Activated T-helper 17 cell treated with anti-CD3 and anti-CD28 coated beads, Interleukin-2, amount 50 U/mL, for 72 hours (primary cell): ENCODE measurements at regions not wholly inside any gene's neighbourhood (a gene's known extent, or its start where the extent isn't known, plus 50 kb on each side); places are given as distances from the start of the nearest gene placed in this dataset.

Source experiments
- ATAC-seq: fragments of 150-1000 bp; cut with Tn5 transposase; replicated peaks from 2 replicates; pipeline ENCODE4 v1.10.0; 2021; ENCODE audit warnings: mild to moderate bottlenecking, moderate library complexity
- H3K27ac Mint-ChIP-seq: one replicate; pipeline ENCODE4 v1.8.0; 2022; ENCODE audit warnings: mixed read lengths
- H3K27me3 Mint-ChIP-seq: one replicate; pipeline ENCODE4 v1.8.0; 2022; ENCODE audit warnings: mixed read lengths
- H3K36me3 Mint-ChIP-seq: one replicate; pipeline ENCODE4 v1.8.0; 2022; ENCODE audit warnings: low read depth, mild to moderate bottlenecking, mixed read lengths
- H3K4me1 Mint-ChIP-seq: one replicate; pipeline ENCODE4 v1.8.0; 2022; ENCODE audit warnings: mixed read lengths
- H3K4me3 Mint-ChIP-seq: one replicate; pipeline ENCODE4 v1.8.0; 2022; ENCODE audit warnings: mild to moderate bottlenecking, mixed read lengths
- H3K9me3 Mint-ChIP-seq: one replicate; pipeline ENCODE4 v1.8.0; 2022; ENCODE audit warnings: mixed read lengths

GRCh38 chr4:27141530-27141929, 280.9 kb downstream of the STIM2 start:
- no peak overlapping the region for H3K4me3 Mint-ChIP-seq

DNA sequence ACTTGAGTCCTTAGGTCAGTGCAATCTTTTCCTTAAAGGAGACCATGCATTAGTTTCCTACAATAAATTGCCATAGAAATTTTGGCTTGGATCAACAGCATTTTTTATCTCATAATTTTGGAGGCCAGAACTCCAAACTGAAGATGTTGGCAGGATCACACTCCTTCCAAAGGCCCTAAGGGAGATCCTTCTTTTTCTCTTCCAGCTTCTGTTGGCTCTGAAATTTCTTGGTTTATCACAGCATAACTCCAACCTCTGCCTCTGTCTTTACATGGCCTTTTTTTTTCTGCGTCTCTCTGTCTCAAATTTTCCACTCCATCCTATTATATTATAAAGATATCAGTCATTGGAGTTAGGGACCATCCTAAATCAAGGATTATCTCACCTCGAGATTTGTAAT, 282.2 kb downstream of the STIM2 start:
- Mint-ChIP-seq H3K27ac (no peak overlapping the region), H3K27me3 (peaks cover 6% of the 10 kb centered on the region), H3K9me3 (no peaks in the 10 kb centered on the region), H3K36me3 (no peaks in the 10 kb centered on the region), H3K4me3 (no peak overlapping the region), H3K4me1 (no peaks in the 10 kb centered on the region)
- ATAC-seq = no peak

More at GRCh38 chr4:27141530-27141929, 280.9 kb downstream of the STIM2 start:
- ATAC-seq = no peak
- no peak overlapping the region for H3K27ac Mint-ChIP-seq
- no peaks in the 10 kb centered on the region for H3K4me1 Mint-ChIP-seq
- H3K9me3 Mint-ChIP-seq = no peaks in the 10 kb centered on the region
- peaks cover 6% of the 10 kb centered on the region for H3K27me3 Mint-ChIP-seq
- H3K36me3 Mint-ChIP-seq = no peaks in the 10 kb centered on the region

- Mint-ChIP-seq H3K36me3 (no peaks in the 10 kb centered on the region), H3K4me1 (no peaks in the 10 kb centered on the region), H3K9me3 (no peaks in the 10 kb centered on the region), H3K27me3 (peaks cover 9% of the 10 kb centered on the region), H3K4me3 (no peak overlapping the region), H3K27ac (no peak overlapping the region)
- no peak for ATAC-seq
These were observed 285.0 kb downstream of the STIM2 start for GRCh38 chr4:27145597-27145996.

GRCh38 chr4:27148211-27148895, 287.7 kb downstream of the STIM2 start:
- Mint-ChIP-seq H3K27me3 (peaks cover 14% of the 10 kb centered on the region), H3K9me3 (no peaks in the 10 kb centered on the region), H3K4me1 (no peaks in the 10 kb centered on the region), H3K36me3 (no peaks in the 10 kb centered on the region), H3K4me3 (no peak overlapping the region), H3K27ac (no peak overlapping the region)
- ATAC-seq = no peak

DNA sequence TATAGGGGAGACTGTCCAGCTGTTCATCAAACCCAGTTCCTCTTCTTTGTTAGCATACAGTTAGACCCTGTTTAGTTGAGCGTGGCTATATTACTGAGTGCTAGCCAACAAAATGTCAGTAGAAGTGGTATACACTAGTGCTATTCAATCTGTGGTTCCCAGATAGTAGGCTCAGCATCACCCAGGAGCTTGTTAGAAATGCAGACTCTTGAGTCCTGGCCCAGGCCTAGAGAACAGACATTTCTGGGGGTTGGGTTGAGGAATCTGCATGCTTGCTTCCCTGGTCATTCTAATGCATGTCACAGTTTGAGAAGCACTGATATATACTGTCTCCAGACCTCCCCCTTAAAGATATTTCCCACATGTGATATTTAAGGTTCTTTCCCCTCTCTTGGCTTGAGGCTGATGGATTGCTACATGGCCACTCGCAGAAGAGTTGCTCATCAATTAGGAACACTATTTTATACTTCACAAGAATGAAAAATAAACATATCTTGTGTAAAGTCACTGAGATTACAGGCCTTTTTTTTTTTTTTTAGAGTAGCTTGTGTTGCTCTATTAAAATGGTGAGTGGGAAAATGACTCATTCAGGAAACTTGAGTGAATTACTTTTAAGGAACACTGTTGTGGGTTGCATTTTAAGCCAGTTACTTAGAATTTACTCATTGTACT, 289.0 kb downstream of the STIM2 start:
- H3K27me3 Mint-ChIP-seq = peaks cover 17% of the 10 kb centered on the region
- no peak overlapping the region for H3K27ac Mint-ChIP-seq
- no peaks in the 10 kb centered on the region for H3K36me3 Mint-ChIP-seq
- no peak overlapping the region for H3K4me3 Mint-ChIP-seq
- no peaks in the 10 kb centered on the region for H3K9me3 Mint-ChIP-seq
- H3K4me1 Mint-ChIP-seq = no peaks in the 10 kb centered on the region
- ATAC-seq = no peak

- no peaks in the 10 kb centered on the region for H3K9me3 Mint-ChIP-seq
- no peaks in the 10 kb centered on the region for H3K36me3 Mint-ChIP-seq
- H3K27ac Mint-ChIP-seq = no peak overlapping the region
- no peak overlapping the region for H3K4me3 Mint-ChIP-seq
- no peak for ATAC-seq
- H3K4me1 Mint-ChIP-seq = no peaks in the 10 kb centered on the region
- H3K27me3 Mint-ChIP-seq = peaks cover 24% of the 10 kb centered on the region
These were observed 292.1 kb downstream of the STIM2 start for GRCh38 chr4:27152703-27153102.

GRCh38 chr4:27154706-27155105, 294.1 kb downstream of the STIM2 start:
- H3K9me3 Mint-ChIP-seq = no peaks in the 10 kb centered on the region
- H3K27me3 Mint-ChIP-seq = peaks cover 24% of the 10 kb centered on the region
- H3K36me3 Mint-ChIP-seq = no peaks in the 10 kb centered on the region
- ATAC-seq = no peak
- no peaks in the 10 kb centered on the region for H3K4me1 Mint-ChIP-seq
- H3K27ac Mint-ChIP-seq = no peak overlapping the region
- no peak overlapping the region for H3K4me3 Mint-ChIP-seq

GRCh38 chr4:27161191-27161590, 300.6 kb downstream of the STIM2 start:
- Mint-ChIP-seq H3K36me3 (no peaks in the 10 kb centered on the region), H3K27me3 (peaks cover 14% of the 10 kb centered on the region), H3K4me1 (no peaks in the 10 kb centered on the region), H3K9me3 (no peaks in the 10 kb centered on the region), H3K27ac (no peak overlapping the region), H3K4me3 (no peak overlapping the region)
- no peak for ATAC-seq

DNA sequence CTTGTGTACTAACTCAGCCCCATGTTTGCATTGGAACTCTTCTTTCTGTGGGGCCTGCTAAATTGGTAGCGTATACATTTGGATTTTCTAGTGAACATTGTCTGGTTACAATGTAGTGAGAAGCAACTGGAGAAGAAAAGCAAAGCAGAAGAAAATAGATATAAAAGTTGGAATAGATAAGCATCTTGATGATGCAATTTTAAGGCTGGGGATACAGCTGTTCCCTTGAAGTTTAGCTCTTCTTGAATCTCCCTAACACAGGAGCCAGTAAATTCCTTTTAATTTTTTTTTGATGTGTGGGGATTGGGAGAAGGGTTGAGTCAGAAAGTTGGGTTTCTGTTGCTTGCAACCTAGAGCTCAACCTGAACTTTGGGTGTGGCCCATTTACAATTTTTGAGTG, 308.1 kb downstream of the STIM2 start:
- Mint-ChIP-seq H3K4me1 (no peaks in the 10 kb centered on the region), H3K36me3 (no peaks in the 10 kb centered on the region), H3K27ac (no peak overlapping the region), H3K9me3 (no peaks in the 10 kb centered on the region), H3K4me3 (no peak overlapping the region), H3K27me3 (peaks cover 17% of the 10 kb centered on the region)
- ATAC-seq = no peak

- no peak for ATAC-seq
- H3K27ac Mint-ChIP-seq = no peak overlapping the region
- no peaks in the 10 kb centered on the region for H3K4me1 Mint-ChIP-seq
- H3K27me3 Mint-ChIP-seq = peaks cover 11% of the 10 kb centered on the region
- no peaks in the 10 kb centered on the region for H3K36me3 Mint-ChIP-seq
- H3K4me3 Mint-ChIP-seq = no peak overlapping the region
- no peaks in the 10 kb centered on the region for H3K9me3 Mint-ChIP-seq
These were observed 312.6 kb downstream of the STIM2 start for GRCh38 chr4:27173280-27173679.

DNA sequence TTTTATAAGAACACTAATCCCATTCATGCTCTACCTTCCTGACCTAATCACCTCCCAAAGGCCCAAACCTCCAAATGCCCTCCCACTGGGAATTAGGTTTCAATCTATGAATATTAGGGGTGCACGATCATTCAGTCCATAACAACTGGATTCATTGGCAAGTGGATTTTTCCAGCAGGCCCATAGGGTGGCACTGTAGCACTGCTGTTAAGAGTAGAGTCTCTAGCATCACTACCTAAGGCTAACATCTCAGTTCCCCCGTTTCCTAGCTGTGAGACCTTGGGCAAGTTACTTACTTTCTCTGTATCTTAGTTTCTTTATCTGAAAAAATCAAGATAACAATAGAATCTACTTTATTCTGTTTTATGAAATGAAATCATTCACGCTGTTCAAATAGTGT, 315.8 kb downstream of the STIM2 start:
- Mint-ChIP-seq H3K27me3 (peaks cover 3% of the 10 kb centered on the region), H3K36me3 (no peaks in the 10 kb centered on the region), H3K4me1 (no peaks in the 10 kb centered on the region), H3K9me3 (no peaks in the 10 kb centered on the region), H3K4me3 (no peak overlapping the region), H3K27ac (no peak overlapping the region)
- ATAC-seq = no peak

- Mint-ChIP-seq H3K9me3 (no peaks in the 10 kb centered on the region), H3K27ac (no peak overlapping the region), H3K36me3 (no peaks in the 10 kb centered on the region), H3K4me1 (no peaks in the 10 kb centered on the region), H3K4me3 (no peak overlapping the region), H3K27me3 (no peaks in the 10 kb centered on the region)
- no peak for ATAC-seq
These were observed 316.2 kb downstream of the STIM2 start for GRCh38 chr4:27176881-27177280.

DNA sequence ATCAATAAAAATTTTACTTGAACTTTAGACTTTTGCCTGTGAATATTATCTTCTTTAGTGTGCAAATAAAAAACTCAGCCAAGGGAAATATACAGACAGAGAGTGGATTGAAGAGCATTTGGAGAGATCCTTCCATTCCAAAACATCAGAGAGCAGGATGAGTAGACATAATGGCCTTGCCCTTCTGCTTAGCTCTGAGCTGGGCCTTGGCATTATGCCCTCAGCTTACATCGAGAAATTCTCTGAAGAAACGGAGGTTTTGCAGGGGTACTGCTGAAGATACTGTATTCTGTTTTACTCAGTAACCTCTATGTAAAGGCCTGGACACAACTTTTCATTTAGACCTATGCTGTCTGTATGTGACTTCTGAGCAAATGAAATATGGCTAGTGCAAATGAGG, 317.4 kb downstream of the STIM2 start:
- no peak for ATAC-seq
- H3K27ac Mint-ChIP-seq = no peak overlapping the region

DNA sequence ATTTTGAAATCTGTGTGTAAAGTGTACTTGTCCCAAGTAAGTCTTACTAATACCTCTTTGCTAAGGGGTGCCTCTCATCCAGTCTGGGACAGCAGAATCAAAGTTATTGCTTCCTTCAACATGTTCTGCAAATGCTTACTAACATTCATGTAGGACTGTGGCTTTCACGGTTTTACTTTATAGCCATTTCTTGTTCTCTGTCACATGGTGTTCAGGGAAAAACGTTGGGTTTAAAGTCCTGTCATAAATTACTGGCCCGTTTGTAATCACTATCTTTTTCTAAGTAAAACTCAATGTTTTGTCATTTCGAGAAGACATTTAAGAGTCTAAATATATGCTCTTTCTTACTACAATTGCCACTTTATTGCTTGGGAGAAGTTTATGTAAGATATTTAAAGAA, 321.1 kb downstream of the STIM2 start:
- H3K9me3 Mint-ChIP-seq = no peaks in the 10 kb centered on the region
- H3K27me3 Mint-ChIP-seq = no peaks in the 10 kb centered on the region
- no peak overlapping the region for H3K4me3 Mint-ChIP-seq
- no peaks in the 10 kb centered on the region for H3K36me3 Mint-ChIP-seq
- ATAC-seq = no peak
- H3K27ac Mint-ChIP-seq = no peak overlapping the region
- no peaks in the 10 kb centered on the region for H3K4me1 Mint-ChIP-seq

More for the DNA sequence above, 317.4 kb downstream of the STIM2 start:
- Mint-ChIP-seq H3K36me3 (no peaks in the 10 kb centered on the region), H3K4me3 (no peak overlapping the region), H3K27me3 (no peaks in the 10 kb centered on the region), H3K4me1 (no peaks in the 10 kb centered on the region), H3K9me3 (no peaks in the 10 kb centered on the region)

DNA sequence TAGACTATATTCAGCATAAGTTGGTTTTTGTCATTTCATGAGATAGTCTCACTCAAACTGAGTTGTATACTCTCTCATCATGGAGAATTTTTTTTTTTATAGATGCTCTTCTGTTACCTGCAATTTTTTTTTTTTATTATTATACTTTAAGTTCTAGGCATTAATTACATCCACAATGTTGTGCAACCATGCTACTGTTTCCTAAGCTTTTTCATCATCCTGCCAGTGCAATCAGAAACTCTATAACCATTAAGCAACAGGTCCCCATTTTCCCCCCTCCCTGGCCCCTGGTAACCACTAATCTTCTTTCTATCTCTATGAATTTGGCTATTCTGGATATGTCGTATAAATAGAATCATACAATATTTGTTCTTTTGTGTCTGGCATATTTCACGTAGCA, 321.6 kb downstream of the STIM2 start:
- H3K9me3 Mint-ChIP-seq = no peaks in the 10 kb centered on the region
- ATAC-seq = no peak
- H3K4me1 Mint-ChIP-seq = no peaks in the 10 kb centered on the region
- H3K4me3 Mint-ChIP-seq = no peak overlapping the region
- no peaks in the 10 kb centered on the region for H3K36me3 Mint-ChIP-seq
- H3K27me3 Mint-ChIP-seq = no peaks in the 10 kb centered on the region
- no peak overlapping the region for H3K27ac Mint-ChIP-seq
